Liver (tissue), 8 donors: ENCODE measurements at regions not wholly inside any gene's neighbourhood (a gene's known extent, or its start where the extent isn't known, plus 50 kb on each side); places are given as distances from the start of the nearest gene placed in this dataset.

Experiments used
- DNase-seq: peaks from one replicate; pipeline ENCODE4 v3.0.0-alpha.2; 2017; ENCODE audit warnings: low spot score
- H3K27ac ChIP-seq, 2 donors: one replicate each; pipeline ENCODE4 v1.7.0; 2013; ENCODE audit warnings: inconsistent platforms in 2 of 2, low read length in 2 of 2, control low read depth in 1 of 2, low read depth in 1 of 2, mild to moderate bottlenecking in 1 of 2
- H3K27me3 ChIP-seq, 4 donors: one replicate each; pipeline versions ENCODE4 v1.6.1 to v1.7.0; 2013; ENCODE audit warnings: low read length in 3 of 4, inconsistent platforms in 1 of 4, mild to moderate bottlenecking in 1 of 4, moderate library complexity in 1 of 4; ENCODE audit not compliant: control insufficient read depth in 4 of 4, insufficient read depth in 4 of 4
- H3K36me3 ChIP-seq, 4 donors: one replicate each; pipeline versions ENCODE4 v1.6.1 to v1.7.0; 2013; ENCODE audit warnings: low read length in 3 of 4, mild to moderate bottlenecking in 3 of 4, low read depth in 1 of 4, moderate library complexity in 1 of 4; ENCODE audit not compliant: control insufficient read depth in 4 of 4, insufficient read depth in 3 of 4
- H3K4me1 ChIP-seq, 4 donors: one replicate each; pipeline versions ENCODE4 v1.6.1 to v1.7.0; 2013; ENCODE audit warnings: low read length in 3 of 4, mild to moderate bottlenecking in 3 of 4, moderate library complexity in 1 of 4; ENCODE audit not compliant: control insufficient read depth in 4 of 4, insufficient read depth in 4 of 4
- H3K4me3 ChIP-seq, 3 donors: one replicate each; pipeline versions ENCODE4 v1.6.1 to v1.7.0; 2013; ENCODE audit warnings: low read length in 3 of 3, control low read depth in 1 of 3, low read depth in 1 of 3, mild to moderate bottlenecking in 1 of 3
- H3K9ac ChIP-seq, 2 donors: one replicate each; pipeline ENCODE4 v1.7.0; 2013; ENCODE audit warnings: low read length in 2 of 2, mild to moderate bottlenecking in 2 of 2, moderate library complexity in 2 of 2, control low read depth in 1 of 2, low read depth in 1 of 2
- H3K9me3 ChIP-seq, 4 donors: one replicate each; pipeline versions ENCODE4 v1.6.1 to v1.7.0; 2013; ENCODE audit warnings: low read length in 3 of 4; ENCODE audit not compliant: control insufficient read depth in 4 of 4
- ATF3 ChIP-seq: IDR thresholded peaks from 2 replicates; pipeline ENCODE4 v1.6.1; 2016; ENCODE audit warnings: antibody characterized with exemption
- CTCF ChIP-seq: fragments of 150-350 bp; IDR thresholded peaks from 2 replicates; pipeline ENCODE4 v1.5.1; 2017; ENCODE audit warnings: improper control_type of control experiment, low read depth, low read length; ENCODE audit not compliant: missing input control
- EGR1 ChIP-seq, 2 donors: IDR thresholded peaks; 2 replicates each; pipeline ENCODE4 v1.6.1; 2016 to 2018; ENCODE audit warnings: antibody characterized with exemption in 2 of 2, low read depth in 2 of 2
- FOXA1 ChIP-seq: IDR thresholded peaks from 2 replicates; pipeline ENCODE4 v1.6.1; 2016; ENCODE audit warnings: antibody characterized with exemption
- FOXA2 ChIP-seq: IDR thresholded peaks from 2 replicates; pipeline ENCODE4 v1.6.1; 2016; ENCODE audit warnings: antibody characterized with exemption
- GABPA ChIP-seq, 2 donors: IDR thresholded peaks in 1 of 2; conservative IDR thresholded peaks in 1 of 2; 2 replicates each; pipeline ENCODE4 v1.6.1; 2016; ENCODE audit warnings: antibody characterized with exemption in 2 of 2, mild to moderate bottlenecking in 1 of 2, moderate library complexity in 1 of 2
- HNF4A ChIP-seq, 2 donors: conservative IDR thresholded peaks; 2 replicates each; pipeline ENCODE4 v1.6.1; 2016; ENCODE audit warnings: antibody characterized with exemption in 2 of 2, mild to moderate bottlenecking in 2 of 2
- HNF4G ChIP-seq: IDR thresholded peaks from 2 replicates; pipeline ENCODE4 v1.6.1; 2016; ENCODE audit warnings: antibody characterized with exemption
- JUND ChIP-seq, 2 donors: IDR thresholded peaks; 2 replicates each; pipeline ENCODE4 v1.6.1; 2016; ENCODE audit warnings: antibody characterized with exemption in 2 of 2
- MAX ChIP-seq: IDR thresholded peaks from 2 replicates; pipeline ENCODE4 v1.6.1; 2016; ENCODE audit warnings: antibody characterized with exemption
- NR2F2 ChIP-seq: IDR thresholded peaks from 2 replicates; pipeline ENCODE4 v1.6.1; 2016; ENCODE audit warnings: antibody characterized with exemption
- RAD21 ChIP-seq, 2 donors: IDR thresholded peaks; 2 replicates each; pipeline ENCODE4 v1.6.1; 2016; ENCODE audit warnings: antibody characterized with exemption in 2 of 2, mild to moderate bottlenecking in 2 of 2
- REST ChIP-seq: IDR thresholded peaks from 2 replicates; pipeline ENCODE4 v1.6.1; 2016; ENCODE audit warnings: antibody characterized with exemption, mild to moderate bottlenecking
- RXRA ChIP-seq, 2 donors: IDR thresholded peaks; 2 replicates each; pipeline ENCODE4 v1.6.1; 2017 to 2018; ENCODE audit warnings: antibody characterized with exemption in 2 of 2, mild to moderate bottlenecking in 1 of 2
- SP1 ChIP-seq: IDR thresholded peaks from 2 replicates; pipeline ENCODE4 v1.6.1; 2018; ENCODE audit warnings: antibody characterized with exemption, mild to moderate bottlenecking
- TAF1 ChIP-seq: conservative IDR thresholded peaks from 2 replicates; pipeline ENCODE4 v1.6.1; 2016; ENCODE audit warnings: antibody characterized with exemption, mild to moderate bottlenecking
- YY1 ChIP-seq: IDR thresholded peaks from 2 replicates; pipeline ENCODE4 v1.6.1; 2016; ENCODE audit warnings: antibody characterized with exemption, mild to moderate bottlenecking
- ZBTB33 ChIP-seq: IDR thresholded peaks from 2 replicates; pipeline ENCODE4 v1.6.1; 2016; ENCODE audit warnings: antibody characterized with exemption
- WGBS: extraction: QIAGEN DNeasy Blood & Tissue Kit; methylation state at CpG from one replicate; pipeline ENCODE4 v1.1.7; 2013; 5-methylcytosine and 5-hydroxymethylcytosine counted together
- donor health status: healthy.
- donor health status: healthy.
- donor health status: healthy.
- donor health status: healthy.
- donor health status: healthy.

GRCh38 chr4:104976262-104976661 is 170.4 kb upstream of the TET2 start:
- 73% methylated on average over 2 of the region's 2 CpGs for WGBS
- no peak overlapping the region for H3K27ac ChIP-seq
- H3K4me1 ChIP-seq, result no peaks in the 10 kb centered on the region
- peaks cover 0 to 3% (median 0%) of the 10 kb centered on the region in 4 donors for H3K36me3 ChIP-seq
- no peaks in the 10 kb centered on the region for H3K9me3 ChIP-seq
- H3K27me3 ChIP-seq, result no peaks in the 10 kb centered on the region
- no peak overlapping the region for H3K9ac ChIP-seq
- H3K4me3 ChIP-seq, result no peak overlapping the region
- no peak for DNase-seq
- no peak for TF ChIP-seq JUND (IDR thresholded peaks at IDR 0.05)
- TF ChIP-seq RAD21 (IDR thresholded peaks at IDR 0.05), result no peak
- TF ChIP-seq HNF4A (conservative IDR thresholded peaks at IDR 0.05), result no peak
- TF ChIP-seq EGR1 (IDR thresholded peaks at IDR 0.05; ENCODE audit: low read depth in 2 of 2), result no peak
- TF ChIP-seq NR2F2, result no peak
- no peak for TF ChIP-seq SP1
- TF ChIP-seq CTCF, result no peak
- TF ChIP-seq HNF4G, result no peak

GRCh38 chr4:104979083-104979760 is 167.5 kb upstream of the TET2 start:
- TF ChIP-seq HNF4G, result no peak
- TF ChIP-seq REST, result no peak
- no peak for TF ChIP-seq SP1
- TF ChIP-seq FOXA1, result no peak
- no peak for TF ChIP-seq TAF1
- TF ChIP-seq RXRA (IDR thresholded peaks at IDR 0.05), result no peak
- TF ChIP-seq ATF3, result no peak
- TF ChIP-seq HNF4A (conservative IDR thresholded peaks at IDR 0.05), result no peak
- no peak for TF ChIP-seq CTCF
- TF ChIP-seq NR2F2, result no peak
- no peak for TF ChIP-seq FOXA2
- TF ChIP-seq EGR1 (IDR thresholded peaks at IDR 0.05; ENCODE audit: low read depth in 2 of 2), result no peak
- no peak for TF ChIP-seq MAX
- no peak for TF ChIP-seq ZBTB33
- TF ChIP-seq GABPA (IDR thresholded peaks at IDR 0.05 in 1 of 2, conservative IDR thresholded peaks at IDR 0.05 in 1 of 2), result no peak
- no peak for TF ChIP-seq RAD21 (IDR thresholded peaks at IDR 0.05)
- TF ChIP-seq YY1, result no peak
- TF ChIP-seq JUND (IDR thresholded peaks at IDR 0.05), result no peak

More at GRCh38 chr4:104979083-104979760, 167.5 kb upstream of the TET2 start:
- Histone ChIP-seq H3K4me3 (no peak overlapping the region), H3K4me1 (no peaks in the 10 kb centered on the region), H3K27ac (no peak overlapping the region), H3K9me3 (peaks cover 0 to 2% (median 0%) of the 10 kb centered on the region in 4 donors), H3K27me3 (no peaks in the 10 kb centered on the region), H3K36me3 (no peaks in the 10 kb centered on the region), H3K9ac (no peak overlapping the region)
- DNase-seq, result no peak
- WGBS, result 85% methylated on average over 4 of the region's 4 CpGs
